ENCODE measurements at regions not wholly inside any gene's neighbourhood (a gene's known extent, or its start where the extent isn't known, plus 50 kb on each side); places are given as distances from the start of the nearest gene placed in this dataset.

DNA sequence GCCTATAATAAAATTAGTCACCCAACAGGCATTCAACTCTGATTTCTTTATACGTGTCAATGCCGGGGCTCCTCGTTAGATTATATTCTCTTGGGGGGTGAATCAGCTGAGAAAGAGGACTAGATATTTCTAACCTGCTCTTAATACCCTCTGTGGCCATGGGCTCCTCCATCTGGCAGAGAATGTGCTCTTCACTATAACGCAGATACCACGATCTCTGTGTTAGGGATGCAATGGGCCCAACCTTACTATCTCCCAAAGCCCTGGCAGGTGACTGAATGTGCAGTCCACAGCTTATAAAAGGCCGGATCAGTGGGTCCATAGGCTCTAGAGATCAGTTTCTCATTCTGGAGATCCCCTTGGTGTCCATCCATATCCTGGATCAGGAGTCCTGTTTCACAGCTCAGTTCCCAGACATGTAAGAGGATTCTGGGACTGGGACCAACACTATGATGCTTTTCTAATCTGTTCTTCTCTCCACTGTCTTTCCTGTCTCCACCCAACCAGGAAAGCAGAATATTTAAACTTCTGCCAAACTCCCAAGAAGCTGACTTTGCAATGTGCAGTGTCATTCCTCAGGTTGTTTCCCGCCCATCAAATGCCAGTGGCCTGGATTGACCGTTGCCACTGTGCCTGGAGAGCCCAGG is 71.4 kb upstream of the CELF4 start:
- no peak for DNase-seq (ENCODE audit: low read depth in 4 of 4, low spot score in 3 of 4)

GRCh38 chr18:37634516-37634915 is 68.9 kb upstream of the CELF4 start:
- no peak for DNase-seq (ENCODE audit: low read depth in 4 of 4, low spot score in 3 of 4)

- no peak for DNase-seq (ENCODE audit: low read depth in 4 of 4, low spot score in 3 of 4)
These were observed 65.8 kb upstream of the CELF4 start for GRCh38 chr18:37631422-37631821.

GRCh38 chr18:37630334-37630733 is 64.7 kb upstream of the CELF4 start:
- no peak for DNase-seq (ENCODE audit: low read depth in 4 of 4, low spot score in 3 of 4)

- no peak for DNase-seq (ENCODE audit: low read depth in 4 of 4, low spot score in 3 of 4)
These were observed 63.0 kb upstream of the CELF4 start for GRCh38 chr18:37628470-37629220.

DNA sequence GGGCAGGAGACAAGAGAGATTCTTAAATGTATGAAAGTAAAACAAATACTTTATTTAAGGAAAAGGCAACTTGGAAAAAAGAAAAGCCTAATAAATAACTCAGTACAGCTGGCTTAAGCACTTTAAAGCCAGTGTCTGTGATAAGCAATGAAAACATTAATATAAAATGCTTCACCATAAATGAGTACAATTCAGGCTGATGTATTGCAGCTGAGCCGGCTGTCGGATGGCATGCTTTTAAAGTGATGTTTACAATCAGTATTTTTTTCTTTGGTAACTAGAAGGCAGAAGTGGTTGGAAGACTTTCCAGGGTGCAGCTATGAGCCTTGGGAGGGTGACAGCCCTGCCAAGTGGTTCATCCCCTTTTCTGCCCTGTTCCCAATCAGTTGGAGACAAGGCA is 58.7 kb upstream of the CELF4 start:
- no peak for DNase-seq (ENCODE audit: low read depth in 4 of 4, low spot score in 3 of 4)

GRCh38 chr18:37619964-37620363 is 54.4 kb upstream of the CELF4 start:
- no peak for DNase-seq (ENCODE audit: low read depth in 4 of 4, low spot score in 3 of 4)

DNA sequence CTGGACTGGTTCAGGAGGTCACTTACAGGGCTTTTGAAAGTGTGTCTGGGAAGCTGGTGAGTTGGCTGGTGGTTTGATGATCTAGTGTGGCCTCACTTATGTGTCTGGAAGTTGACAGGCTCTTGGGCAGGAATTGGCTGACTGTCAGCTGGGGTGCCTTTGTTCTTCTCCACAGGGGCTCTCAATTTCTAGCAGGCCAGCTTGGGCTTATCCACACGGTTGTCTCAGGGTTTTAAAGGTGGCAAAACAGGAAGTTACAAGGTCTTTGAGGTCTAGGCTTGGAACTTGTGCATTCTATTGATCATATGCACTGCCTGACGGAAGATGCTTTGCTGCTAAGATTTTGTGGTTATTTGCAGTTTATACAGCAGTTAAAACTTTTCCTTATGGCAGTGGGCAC is 52.0 kb upstream of the CELF4 start:
- DNase-seq (ENCODE audit: low read depth in 4 of 4, low spot score in 3 of 4) = no peak
